GM04503 (cell line): ENCODE measurements at regions not wholly inside any gene's neighbourhood (a gene's known extent, or its start where the extent isn't known, plus 50 kb on each side); places are given as distances from the start of the nearest gene placed in this dataset.

Experiments
- DNase-seq: peaks from one replicate; pipeline ENCODE4 v3.0.0-alpha.2; 2012; ENCODE audit warnings: low read depth

DNA sequence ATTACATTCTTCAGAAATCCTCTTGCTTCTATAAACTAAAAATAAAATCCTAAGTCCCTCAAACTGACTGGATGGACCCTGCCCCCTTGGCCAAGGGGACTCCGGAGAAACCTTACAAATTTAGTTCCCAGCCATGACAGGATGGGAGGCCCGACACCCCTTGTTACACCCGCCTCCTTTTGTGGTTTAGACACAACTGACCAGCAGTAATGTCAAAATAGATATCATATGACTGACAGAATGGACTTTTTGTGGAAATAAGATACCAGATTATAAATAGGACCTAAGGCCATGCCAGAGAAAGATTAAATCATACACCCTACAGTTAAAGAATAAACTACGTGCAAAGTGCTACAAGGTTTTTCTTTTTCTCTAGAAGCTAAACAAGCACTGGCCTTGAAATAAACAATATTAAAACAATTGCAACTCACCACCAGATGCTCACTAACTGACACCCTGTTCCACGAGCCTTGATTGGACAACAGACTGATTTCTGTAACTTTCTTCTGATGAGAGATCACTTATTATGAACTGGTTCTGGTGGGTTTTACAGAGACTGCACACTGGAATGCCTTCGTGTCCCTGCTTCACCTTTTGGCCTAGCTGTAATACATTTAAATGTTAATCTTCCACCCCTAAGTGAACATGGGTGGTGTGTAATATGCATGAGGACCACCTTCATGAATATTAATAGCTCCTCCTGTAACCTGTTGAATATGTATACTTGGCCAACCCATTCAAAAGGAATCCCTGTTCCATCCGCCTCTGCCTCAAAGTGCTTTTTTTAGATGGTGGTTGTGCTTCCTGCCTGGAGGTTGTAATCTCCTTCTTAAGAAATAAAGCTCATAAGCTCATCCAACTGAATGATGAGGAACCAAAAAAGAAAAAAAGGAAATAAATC is 99.6 kb downstream of the ODF2L start:
- no peak for DNase-seq

DNA sequence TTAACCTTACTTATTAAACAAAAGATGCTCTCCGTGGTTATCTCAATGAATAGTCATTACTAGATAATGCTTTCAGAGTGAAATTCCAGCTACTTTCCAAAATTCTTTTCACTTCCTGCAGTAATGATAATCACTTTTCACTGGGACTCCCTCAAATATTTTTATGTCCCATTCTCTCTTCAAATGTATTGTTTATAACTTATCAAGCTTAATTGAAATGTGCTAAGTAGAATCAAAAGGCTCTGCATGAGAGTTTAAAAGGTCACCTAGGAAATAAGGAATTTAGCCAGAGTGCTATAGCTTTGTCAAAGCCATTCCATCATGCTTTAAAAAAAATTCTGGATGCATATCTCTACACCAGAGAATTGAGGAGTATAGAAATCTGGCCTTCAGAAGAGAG is 106.4 kb downstream of the ODF2L start:
- no peak for DNase-seq

DNA sequence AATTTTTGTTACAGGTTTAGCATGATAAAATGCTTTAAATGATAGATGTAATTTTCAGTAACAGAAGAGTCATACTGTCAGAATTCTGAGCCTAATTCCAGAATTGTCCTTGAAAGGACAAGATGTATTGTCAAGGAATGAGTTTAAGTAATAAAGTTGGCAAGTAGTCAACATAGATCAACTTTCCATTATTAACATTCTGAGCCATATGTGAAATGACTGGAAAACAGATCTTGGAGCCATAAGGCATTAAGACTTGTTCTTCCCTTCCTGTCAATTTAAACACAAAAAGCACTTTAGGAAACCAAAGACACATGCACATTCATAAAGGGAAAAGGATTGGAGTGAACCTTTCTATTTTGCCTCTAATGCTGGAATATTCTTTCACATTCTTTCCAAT is 107.0 kb downstream of the ODF2L start:
- DNase-seq, result no peak

DNA sequence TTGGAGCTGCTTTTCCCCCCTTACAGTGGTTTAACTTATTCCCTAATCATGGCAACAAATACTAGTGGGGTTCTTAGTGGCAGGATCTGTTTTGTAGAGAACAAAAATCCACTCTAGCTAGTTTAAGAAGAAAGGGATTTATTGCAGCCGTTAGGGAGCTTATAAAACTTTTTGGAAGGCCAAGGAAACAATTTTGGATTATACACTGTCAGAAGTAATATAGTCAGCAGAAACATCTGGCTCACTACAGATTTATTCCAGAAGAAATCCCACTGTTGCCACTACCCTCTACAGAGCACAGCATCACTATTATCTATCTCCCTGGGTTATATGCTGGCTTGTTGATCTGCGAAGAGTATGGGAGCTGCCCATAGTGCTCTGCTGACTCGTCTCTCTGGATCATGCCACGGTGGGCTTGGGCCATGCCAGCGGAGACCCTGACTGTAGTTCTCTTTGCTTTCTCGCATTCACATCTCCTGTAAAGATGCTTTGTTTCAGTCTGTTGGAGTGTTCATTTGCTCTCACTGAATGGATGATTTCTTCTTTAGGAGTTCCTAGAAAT is 107.5 kb downstream of the ODF2L start:
- no peak for DNase-seq

GRCh38 chr1:86285796-86286195 is 110.3 kb downstream of the ODF2L start:
- DNase-seq, result no peak

DNA sequence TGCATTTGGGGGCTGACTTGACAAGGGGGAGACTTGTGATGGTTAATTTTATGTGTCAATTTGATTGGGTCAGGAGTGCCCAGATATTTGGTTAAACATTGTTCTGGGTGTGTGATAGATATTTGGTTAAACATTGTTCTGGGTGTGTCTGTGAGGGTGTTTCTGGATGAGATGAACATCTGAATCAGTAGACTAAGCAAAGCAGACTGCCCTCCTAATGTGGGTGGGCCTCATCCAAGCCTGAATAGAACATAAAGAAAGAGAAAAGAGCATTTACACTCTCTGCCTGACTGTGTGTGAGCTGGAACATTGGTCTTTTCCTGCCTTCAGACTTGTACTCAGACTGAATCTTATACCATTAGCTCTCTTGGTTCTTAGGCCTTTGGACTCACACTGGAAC is 113.5 kb downstream of the ODF2L start:
- no peak for DNase-seq

DNA sequence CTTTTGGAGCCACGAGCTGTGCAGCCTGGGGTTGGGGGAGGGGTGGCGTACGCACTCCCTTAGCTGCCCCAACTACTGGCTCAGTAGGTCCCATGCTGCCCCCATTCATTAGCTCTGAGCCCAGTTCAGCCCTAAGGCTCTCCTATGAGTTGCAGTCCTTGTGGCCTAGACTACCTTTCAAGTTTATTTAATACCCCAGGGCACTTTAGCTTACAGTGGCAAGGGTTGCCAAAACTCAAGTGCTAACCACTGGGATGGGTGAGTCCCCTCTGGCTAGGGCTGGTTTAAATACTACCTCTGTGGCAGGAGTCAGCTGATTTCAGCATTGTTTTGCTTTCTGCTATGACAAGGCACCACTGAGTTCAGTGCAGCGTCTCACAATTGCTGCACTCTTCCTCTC is 118.2 kb downstream of the ODF2L start:
- DNase-seq, result no peak

- no peak for DNase-seq
Measured at GRCh38 chr1:86273066-86273465, 116.5 kb upstream of the COL24A1 start.

- no peak for DNase-seq
Measured at GRCh38 chr1:86272083-86272482, 115.5 kb upstream of the COL24A1 start.

- DNase-seq, result no peak
Measured at GRCh38 chr1:86271046-86271445, 114.5 kb upstream of the COL24A1 start.

DNA sequence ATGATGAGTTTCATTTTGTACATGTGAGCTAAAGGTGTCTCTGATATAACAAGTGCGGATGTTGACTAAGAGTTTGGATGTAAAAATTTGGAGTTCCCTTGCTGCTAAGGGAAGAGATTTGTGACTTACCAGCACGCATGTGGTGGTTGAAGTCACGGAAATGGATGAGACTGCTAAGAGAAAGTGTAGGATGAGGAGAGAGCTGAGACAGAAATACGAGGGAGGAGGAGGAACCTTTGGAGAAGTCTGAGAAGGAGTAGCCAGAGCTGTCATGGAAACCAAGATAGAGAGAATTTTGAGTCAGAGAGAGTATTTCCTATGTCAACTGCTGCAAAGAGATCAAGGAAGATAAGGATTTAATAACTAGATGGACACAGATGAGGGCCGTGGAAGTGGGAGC is 106.5 kb upstream of the COL24A1 start:
- DNase-seq, result no peak

DNA sequence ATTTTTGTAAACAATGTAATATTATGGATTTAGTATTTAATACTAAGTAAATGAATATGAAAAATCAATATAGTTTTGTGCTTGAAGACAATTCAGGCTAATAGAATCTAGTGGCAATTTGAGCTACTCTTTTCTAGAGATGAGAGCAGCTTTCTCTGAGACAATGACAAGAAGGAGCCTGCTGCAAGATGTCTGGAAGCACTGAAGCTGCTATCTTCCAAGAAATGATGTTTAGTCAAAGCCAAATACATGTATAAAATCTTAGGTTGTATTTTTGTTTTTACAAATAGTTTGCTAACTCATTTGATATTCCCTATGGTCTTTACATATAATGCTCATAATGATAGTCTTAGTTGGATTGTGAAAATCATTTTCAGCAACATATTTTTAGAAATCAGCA is 103.9 kb upstream of the COL24A1 start:
- DNase-seq, result no peak

GRCh38 chr1:86259390-86259789 is 102.8 kb upstream of the COL24A1 start:
- DNase-seq, result no peak

DNA sequence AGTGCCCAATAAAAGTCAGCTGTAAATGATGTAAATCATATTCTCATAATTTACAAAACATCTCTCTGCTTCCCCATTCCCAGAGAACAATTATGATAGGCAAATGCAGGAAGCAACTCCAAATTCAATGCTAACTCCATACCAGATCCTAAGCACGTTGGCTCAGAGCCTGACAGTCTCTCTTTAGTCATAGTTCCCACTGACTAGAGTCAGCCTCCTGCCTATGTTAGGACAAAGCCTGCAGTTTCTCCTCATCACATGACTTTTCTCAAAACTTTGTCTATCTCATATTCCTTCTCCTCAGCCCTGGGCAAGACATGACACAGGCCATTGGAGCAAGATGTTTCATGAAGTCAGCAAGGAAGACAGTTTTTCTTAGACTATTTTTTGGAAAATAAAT is 101.5 kb upstream of the COL24A1 start:
- no peak for DNase-seq

DNA sequence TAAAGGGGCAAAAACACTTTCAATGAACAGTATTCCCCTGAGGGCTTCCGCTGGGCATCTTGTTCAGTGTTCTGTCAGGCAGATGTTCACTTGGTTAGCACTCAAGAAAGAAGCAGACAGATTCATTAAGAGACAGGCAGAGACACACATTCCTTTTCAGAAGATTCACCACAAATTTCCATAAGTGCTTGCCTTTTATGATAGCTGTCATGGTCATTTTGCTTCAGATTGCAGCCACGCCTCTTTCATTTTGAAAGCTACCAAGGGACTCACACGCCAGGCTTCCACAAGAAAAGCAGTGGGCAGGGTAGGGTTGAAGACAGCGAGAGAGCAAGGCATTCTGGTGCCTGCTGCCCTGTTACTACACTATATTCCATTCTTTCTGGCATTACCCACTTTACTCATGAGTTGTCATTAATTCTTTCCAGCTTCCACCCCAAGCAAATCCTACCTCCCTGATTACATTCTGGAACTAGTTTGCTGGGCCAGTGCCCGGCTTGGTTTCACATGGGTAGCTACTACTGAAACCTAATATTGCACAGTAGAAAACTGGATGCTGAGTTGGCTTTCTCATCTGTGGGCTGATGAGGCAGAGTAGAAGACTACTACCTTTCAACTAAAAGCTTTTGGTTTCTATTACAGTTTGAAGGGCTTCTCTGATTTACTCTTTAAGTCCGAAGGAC is 91.2 kb upstream of the COL24A1 start:
- DNase-seq, result no peak

DNA sequence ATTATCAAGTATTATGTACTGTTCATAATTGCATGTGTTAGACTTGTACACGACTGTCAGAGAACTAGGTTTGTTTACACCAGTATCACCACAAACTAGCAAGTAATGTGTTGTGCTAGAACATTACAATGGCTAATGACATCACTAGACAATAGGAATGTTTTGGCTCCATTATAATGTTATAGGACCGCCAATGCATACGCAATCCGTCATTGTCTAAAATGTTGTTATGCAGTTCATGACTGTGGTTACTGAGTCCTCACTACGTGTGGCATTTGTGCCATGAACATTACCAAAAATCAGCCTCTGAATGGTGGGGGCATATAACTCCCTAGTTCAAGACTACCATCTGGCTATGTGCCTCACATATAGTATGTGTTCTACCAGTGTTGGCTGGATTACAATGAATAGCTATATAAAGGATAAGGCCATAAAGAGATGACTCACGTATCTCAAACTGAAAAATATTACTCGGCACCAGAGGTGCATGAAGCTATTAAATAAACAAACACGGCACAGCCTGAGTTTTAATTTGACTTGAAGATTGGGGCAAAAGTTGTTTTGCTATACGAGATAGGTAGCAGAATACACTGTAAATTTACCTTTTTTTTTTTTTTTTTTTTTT is 89.1 kb upstream of the COL24A1 start:
- DNase-seq, result no peak

- no peak for DNase-seq
Measured at GRCh38 chr1:86239894-86240293, 83.3 kb upstream of the COL24A1 start.

DNA sequence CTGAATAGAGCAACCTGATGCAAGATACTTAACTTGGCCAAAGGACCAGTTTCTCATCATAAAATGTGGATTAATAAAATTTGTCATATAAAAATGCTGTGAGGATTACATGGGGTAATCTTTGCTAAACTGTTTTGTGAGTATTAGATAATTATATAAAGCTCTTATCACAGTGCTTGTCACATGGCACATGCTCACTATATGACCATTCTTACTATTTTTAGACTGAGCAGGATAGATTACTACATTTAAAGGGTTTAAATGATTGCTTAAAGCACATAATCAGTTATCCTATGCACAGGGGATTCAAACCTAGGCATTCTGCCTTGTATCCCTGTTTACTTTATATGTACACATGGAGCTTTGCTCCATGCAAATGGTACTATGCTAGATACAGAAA is 82.9 kb upstream of the COL24A1 start:
- DNase-seq, result no peak

GRCh38 chr1:86238226-86238625 is 81.7 kb upstream of the COL24A1 start:
- DNase-seq, result no peak

GRCh38 chr1:86235852-86236251 is 79.3 kb upstream of the COL24A1 start:
- DNase-seq, result no peak

- no peak for DNase-seq
Measured at GRCh38 chr1:86233403-86233802, 76.8 kb upstream of the COL24A1 start.

DNA sequence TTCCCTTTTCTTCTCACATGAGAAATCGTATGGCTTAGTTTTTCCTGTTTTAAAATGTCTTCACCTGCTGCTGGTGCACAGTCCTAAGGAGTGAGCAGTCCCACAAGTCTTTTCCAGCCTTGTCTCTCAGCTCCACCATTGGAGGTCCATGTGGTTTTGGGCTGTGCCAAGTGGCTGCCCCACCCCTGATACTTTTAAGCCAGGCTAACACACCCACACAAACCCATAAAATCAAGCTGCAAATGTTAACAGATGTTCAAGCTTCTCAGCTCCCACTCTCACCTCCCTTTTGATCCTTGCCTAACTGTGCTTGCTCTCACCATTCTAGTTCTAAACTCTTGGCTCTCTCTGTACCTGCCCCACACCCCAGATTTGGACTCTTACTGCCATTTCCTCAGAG is 74.5 kb upstream of the COL24A1 start:
- DNase-seq, result no peak
